Fibroblast of the aortic adventitia (primary cell): ENCODE measurements at regions not wholly inside any gene's neighbourhood (a gene's known extent, or its start where the extent isn't known, plus 50 kb on each side); places are given as distances from the start of the nearest gene placed in this dataset.

Source experiments
- DNase-seq: peaks from one replicate; pipeline ENCODE4 v3.0.0-alpha.2; 2010; ENCODE audit warnings: low read depth
- H3K4me3 ChIP-seq: 2 replicates; pipeline ENCODE4 v1.5.1; 2011; ENCODE audit warnings: low read depth, mild to moderate bottlenecking, control low read depth, low read length, moderate library complexity
- TF ChIP-seq, protein P1 (sequence below): IDR thresholded peaks from 2 replicates; pipeline ENCODE4 v1.5.1; 2011; ENCODE audit warnings: mild to moderate bottlenecking, low read length, control low read depth, inconsistent platforms; ENCODE audit not compliant: insufficient read depth

DNA sequence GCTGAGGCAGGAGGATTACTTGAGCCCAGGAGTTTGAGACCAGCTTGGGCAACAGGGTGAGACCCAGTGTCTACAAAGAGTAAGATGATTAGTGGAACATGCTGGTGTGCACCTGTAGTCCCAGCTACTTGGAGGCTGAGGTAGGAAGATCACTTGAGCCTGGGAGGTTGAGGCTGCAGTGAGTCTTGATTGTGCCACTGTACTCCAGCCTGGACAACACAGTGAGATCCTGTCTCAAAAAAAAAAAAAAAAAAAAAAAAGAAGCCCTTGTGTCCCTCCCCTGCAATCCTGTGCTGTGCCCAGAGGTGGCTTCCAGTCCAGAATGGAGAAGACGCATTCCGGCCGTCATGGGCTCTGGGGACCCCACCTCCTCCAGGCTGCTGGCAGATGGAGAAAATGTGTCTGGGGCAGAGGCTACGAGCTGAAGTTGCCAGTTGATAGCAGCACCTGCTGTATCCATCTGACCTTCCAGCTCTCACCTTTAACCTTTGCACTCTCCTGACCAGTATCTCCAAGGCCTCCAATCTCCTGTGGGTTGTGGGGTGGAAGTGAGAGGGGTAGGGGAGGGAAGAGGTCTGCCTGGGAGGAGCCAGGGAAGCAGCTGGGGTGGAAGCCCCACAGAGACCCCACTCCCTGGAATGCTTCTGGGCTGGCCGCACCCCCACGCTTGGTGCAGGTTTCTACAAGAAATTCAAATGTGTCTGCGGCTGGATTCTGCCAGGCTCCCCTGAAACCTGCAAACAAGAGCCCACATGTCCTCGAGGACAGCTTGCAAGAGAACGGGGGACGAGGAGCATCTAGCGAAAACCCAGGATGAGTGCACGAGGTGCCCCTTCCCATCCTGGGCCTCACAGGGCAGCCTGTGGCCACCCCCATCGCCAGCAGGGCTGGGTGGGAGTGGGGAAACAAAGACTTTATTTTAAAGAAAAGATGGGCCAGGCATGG is 148.3 kb upstream of the IER5L start:
- no peak overlapping the region for H3K4me3 ChIP-seq
- TF ChIP-seq, protein P1, sequence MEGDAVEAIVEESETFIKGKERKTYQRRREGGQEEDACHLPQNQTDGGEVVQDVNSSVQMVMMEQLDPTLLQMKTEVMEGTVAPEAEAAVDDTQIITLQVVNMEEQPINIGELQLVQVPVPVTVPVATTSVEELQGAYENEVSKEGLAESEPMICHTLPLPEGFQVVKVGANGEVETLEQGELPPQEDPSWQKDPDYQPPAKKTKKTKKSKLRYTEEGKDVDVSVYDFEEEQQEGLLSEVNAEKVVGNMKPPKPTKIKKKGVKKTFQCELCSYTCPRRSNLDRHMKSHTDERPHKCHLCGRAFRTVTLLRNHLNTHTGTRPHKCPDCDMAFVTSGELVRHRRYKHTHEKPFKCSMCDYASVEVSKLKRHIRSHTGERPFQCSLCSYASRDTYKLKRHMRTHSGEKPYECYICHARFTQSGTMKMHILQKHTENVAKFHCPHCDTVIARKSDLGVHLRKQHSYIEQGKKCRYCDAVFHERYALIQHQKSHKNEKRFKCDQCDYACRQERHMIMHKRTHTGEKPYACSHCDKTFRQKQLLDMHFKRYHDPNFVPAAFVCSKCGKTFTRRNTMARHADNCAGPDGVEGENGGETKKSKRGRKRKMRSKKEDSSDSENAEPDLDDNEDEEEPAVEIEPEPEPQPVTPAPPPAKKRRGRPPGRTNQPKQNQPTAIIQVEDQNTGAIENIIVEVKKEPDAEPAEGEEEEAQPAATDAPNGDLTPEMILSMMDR = no peak
- DNase-seq = no peak

GRCh38 chr9:129324808-129325502 is 146.9 kb upstream of the IER5L start:
- H3K4me3 ChIP-seq = no peak overlapping the region
- DNase-seq = no peak
- TF ChIP-seq, protein P1 = no peak

- no peak for DNase-seq
- H3K4me3 ChIP-seq = no peak overlapping the region
- TF ChIP-seq, protein P1 = no peak
Measured at GRCh38 chr9:129323999-129324553, 146.0 kb upstream of the IER5L start.

GRCh38 chr9:129323376-129323998 is 145.4 kb upstream of the IER5L start:
- TF ChIP-seq, protein P1 = no peak
- DNase-seq = peak; percentile 39
- no peak overlapping the region for H3K4me3 ChIP-seq

GRCh38 chr9:129322641-129323375 is 144.7 kb upstream of the IER5L start:
- TF ChIP-seq, protein P1 = no peak
- no peak for DNase-seq

More at GRCh38 chr9:129322641-129323375, 144.7 kb upstream of the IER5L start:
- H3K4me3 ChIP-seq = no peak overlapping the region
